ENCODE measurements at regions not wholly inside any gene's neighbourhood (a gene's known extent, or its start where the extent isn't known, plus 50 kb on each side); places are given as distances from the start of the nearest gene placed in this dataset.

- TF ChIP-seq POLR2A (IDR thresholded peaks at IDR 0.05): no peak
- TF ChIP-seq CTCF (IDR thresholded peaks at IDR 0.05): no peak
These were observed 673.6 kb upstream of the PITX2 start for GRCh38 chr4:111296466-111296865.
